ENCODE measurements at regions not wholly inside any gene's neighbourhood (a gene's known extent, or its start where the extent isn't known, plus 50 kb on each side); places are given as distances from the start of the nearest gene placed in this dataset.

- no peak for DNase-seq
These were observed 1314.6 kb upstream of the GBE1 start for GRCh38 chr3:83076041-83076440.

GRCh38 chr3:83074485-83074884 lies 1313.0 kb upstream of the GBE1 start:
- no peak for DNase-seq

DNA sequence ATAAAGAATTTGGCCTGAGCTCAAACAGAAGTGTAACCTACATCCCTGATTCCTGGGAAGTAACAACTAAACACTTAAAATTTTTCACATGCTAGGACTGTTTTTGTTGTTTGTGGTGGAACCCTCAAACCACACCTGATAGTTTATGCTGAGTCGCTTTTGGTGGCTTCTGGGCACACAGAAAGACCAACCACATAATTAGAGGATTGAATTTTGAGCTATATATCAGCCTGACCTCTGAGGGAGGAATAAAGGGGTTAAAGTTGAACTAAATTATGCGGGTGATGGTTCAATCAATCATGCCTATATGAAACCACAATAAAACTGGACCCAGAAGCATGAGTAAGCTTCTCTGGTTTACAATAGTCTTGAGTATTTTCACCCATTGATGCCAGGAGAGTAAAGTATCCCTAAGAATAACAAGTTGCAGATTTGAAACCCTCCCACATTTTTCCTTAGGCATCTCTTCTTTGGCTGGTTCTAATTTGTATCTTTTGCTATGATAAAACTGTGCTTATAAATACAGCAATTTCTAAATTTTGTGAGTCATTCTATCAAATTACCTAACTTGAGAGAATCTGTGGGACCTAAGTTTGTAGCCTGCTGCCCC lies 1304.5 kb upstream of the GBE1 start:
- no peak for DNase-seq

GRCh38 chr3:83063446-83063845 lies 1302.0 kb upstream of the GBE1 start:
- no peak for DNase-seq

DNA sequence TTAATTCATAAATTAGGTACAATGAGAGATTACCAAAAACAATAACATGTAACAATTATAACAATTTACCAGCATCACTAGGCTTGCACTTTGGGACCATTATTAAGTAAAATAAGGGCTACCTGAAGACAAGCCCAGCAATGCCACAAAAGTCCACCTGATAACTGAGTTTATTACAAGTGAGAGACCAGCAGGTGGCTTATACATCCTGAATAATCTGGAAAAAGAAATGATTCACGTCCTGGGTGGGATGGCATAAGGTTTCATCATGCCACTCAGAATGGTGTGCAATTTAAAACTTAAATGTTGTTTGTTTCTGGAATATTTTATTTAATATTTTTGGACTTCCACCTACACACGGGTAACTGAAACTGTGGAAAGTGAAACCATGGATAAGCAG lies 1287.1 kb upstream of the GBE1 start:
- no peak for DNase-seq

GRCh38 chr3:83039422-83039821 lies 1278.0 kb upstream of the GBE1 start:
- no peak for DNase-seq

GRCh38 chr3:83035704-83036010 lies 1274.2 kb upstream of the GBE1 start:
- DNase-seq, result no peak

DNA sequence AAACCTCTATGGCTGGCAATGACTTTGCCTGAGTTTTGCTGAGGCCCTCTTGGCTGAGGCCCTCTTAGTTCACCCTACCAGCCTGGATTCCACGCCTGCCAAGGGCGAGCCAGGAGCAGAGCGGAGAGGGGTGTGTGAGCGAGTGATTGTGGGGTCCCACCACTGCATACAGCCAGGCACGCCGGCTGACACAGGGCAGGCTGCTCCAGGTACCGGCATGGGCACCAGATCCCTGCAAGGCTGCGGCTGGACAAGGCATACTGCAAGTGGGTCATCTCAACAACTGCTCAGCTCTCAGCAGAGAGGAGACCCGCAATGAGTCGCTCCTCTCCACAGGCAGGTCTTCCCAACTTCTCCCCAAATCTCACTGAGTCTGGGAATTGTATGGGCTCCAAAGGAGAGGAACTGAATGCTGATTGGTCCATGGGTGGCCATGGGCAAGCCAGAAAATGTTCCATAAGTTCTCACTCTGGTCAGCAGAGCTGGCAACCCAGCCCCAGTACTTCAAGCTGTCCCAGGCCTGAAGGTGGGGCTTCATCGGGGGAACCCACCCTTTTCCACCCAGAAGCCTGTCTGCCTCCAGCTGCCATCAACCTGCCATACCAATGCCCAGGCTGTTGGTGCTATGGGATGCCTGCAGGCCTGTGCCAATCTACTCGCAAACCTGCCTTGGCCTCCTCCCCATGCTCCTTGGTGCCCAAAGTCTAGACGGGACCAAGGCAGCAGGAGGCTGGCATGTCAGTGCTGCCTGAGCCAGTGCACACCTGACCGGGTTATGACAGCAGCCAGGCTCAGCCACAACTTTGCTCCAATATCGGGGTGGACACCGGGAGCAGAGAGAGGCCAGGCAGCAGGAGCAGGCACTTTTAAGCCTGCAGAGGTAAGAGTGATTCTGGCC lies 1273.6 kb upstream of the GBE1 start:
- no peak for DNase-seq

GRCh38 chr3:83033133-83033532 lies 1271.7 kb upstream of the GBE1 start:
- DNase-seq, result no peak

GRCh38 chr3:83023086-83023485 lies 1261.6 kb upstream of the GBE1 start:
- DNase-seq, result no peak

- no peak for DNase-seq
These were observed 1250.0 kb upstream of the GBE1 start for GRCh38 chr3:83011481-83011880.

DNA sequence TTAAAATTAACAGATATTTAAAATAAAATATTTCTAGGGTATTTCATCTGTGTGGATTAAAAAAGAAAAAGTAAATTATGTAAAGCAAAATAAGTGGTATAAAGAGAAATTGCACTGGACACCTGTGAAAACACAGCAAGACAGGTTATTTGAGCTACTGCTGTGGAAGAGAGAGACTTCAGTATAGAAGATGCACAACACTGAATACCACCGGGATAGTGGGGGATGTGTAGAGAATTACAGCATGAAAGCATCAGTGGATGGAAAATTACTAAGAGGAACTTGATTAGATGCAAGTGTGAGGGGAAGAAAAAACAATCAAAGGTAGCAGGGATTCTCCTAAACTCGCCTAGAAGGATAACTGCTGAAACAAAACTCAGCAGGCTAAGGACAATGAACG lies 1242.5 kb upstream of the GBE1 start:
- no peak for DNase-seq

GRCh38 chr3:83002869-83003445 lies 1241.5 kb upstream of the GBE1 start:
- DNase-seq, result no peak

- no peak for DNase-seq
These were observed 1238.3 kb upstream of the GBE1 start for GRCh38 chr3:82999777-83000176.

- no peak for DNase-seq
These were observed 1216.9 kb upstream of the GBE1 start for GRCh38 chr3:82978368-82978767.

- no peak for DNase-seq
These were observed 1216.4 kb upstream of the GBE1 start for GRCh38 chr3:82977871-82978270.

- no peak for DNase-seq
These were observed 1212.3 kb upstream of the GBE1 start for GRCh38 chr3:82973791-82974190.

DNA sequence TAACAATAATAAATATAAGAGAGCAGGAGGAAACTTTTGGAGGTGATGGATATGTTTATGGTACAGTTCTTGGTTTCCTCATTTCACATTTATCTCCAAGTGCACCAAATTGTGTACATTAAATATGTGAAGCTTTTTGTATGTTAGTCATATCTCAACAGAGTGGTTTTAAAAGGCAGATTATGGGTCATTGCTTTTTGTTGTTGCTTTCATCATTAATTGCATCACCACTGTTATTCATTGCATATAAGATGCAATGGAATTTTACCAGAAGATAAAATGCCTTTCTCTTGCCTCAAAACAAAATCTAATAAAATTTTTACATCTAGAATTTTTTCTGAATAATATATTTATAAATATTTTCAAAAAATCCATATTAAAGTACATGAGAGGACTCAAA lies 1198.9 kb upstream of the GBE1 start:
- DNase-seq, result no peak

- DNase-seq, result no peak
These were observed 1196.3 kb upstream of the GBE1 start for GRCh38 chr3:82957696-82958095.

DNA sequence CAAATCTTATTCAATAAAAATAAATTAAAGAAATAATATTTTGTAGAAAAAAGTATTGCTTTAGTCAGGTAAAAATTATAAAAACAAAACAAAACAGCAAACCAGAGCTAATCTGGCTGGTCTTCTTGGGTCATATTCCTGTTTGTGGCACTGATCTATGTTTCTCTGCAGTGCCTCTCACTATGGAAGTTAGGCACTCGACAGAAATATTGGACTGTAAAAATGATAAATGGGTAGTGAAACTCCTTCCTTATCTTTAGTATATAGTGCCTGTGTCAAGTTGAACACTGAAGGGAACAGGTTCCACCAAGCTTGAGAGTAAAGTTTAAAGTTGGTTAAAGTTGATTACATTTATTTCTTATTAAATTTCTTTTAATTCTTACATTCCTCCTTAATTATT lies 1195.6 kb upstream of the GBE1 start:
- DNase-seq, result no peak

- no peak for DNase-seq
These were observed 1193.0 kb upstream of the GBE1 start for GRCh38 chr3:82954486-82954885.

- DNase-seq, result no peak
These were observed 1180.6 kb upstream of the GBE1 start for GRCh38 chr3:82942041-82942440.

GRCh38 chr3:82940124-82940523 lies 1178.7 kb upstream of the GBE1 start:
- no peak for DNase-seq

GRCh38 chr3:82939491-82940097 lies 1178.1 kb upstream of the GBE1 start:
- DNase-seq, result no peak
